Stimulated activated CD4-positive, alpha-beta T cell treated with anti-CD3 and anti-CD28 coated beads, Interleukin-1b, Interleukin-23, amount 100 ng/mL, for 48 hours (primary cell): ENCODE measurements at regions not wholly inside any gene's neighbourhood (a gene's known extent, or its start where the extent isn't known, plus 50 kb on each side); places are given as distances from the start of the nearest gene placed in this dataset.
"Not testable (repeated sequence)": the region's sequence is repeated elsewhere in the genome, so short reads cannot be mapped to it uniquely, and the experiment has no call there.

ENCODE experiments used
- DNase-seq: peaks from one replicate; pipeline ENCODE4 v3.0.0-alpha.2; 2020

GRCh38 chr12:89787763-89788162, 79.1 kb upstream of the ATP2B1 start:
- no peak for DNase-seq

- no peak for DNase-seq
Observed at GRCh38 chr12:89786177-89786810, 77.7 kb upstream of the ATP2B1 start.

DNA sequence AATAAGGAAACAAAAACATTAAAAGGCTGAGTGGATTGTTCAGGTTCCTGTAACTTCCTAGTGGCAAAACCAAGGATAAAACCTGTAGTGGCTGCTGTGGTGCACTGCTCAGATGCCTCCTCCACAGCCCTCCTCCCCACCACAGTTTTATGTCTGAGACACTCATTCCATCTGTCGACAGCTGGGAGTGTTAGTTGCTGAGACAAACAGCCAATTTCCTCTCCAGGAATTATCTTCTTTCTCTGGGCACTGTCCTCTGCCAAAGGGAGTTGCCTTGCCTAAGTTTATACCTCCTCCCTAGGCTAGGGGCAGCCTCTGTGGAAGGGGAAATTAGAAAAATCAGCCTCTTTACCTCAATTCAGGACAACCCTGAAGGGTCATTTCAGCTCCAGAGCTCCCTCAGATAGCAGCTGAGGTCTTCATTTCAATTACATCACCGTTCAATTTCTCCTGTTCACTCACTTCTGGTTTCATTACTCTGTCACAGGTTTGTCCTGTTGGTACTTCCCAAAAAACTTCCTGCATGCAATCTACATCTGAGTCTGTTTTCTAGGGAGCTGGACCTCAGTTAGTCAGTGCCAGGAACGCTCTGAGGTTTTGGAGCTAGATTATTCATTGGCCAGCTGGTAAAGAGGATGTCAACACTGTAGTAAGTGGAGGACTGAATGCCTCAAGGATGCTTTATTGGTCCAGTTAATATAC, 74.9 kb upstream of the ATP2B1 start:
- DNase-seq, result no peak

- DNase-seq, result no peak
Observed at GRCh38 chr12:89782807-89783206, 74.2 kb upstream of the ATP2B1 start.

GRCh38 chr12:89781946-89782550, 73.4 kb upstream of the ATP2B1 start:
- DNase-seq, result no peak

- no peak for DNase-seq
Observed at GRCh38 chr12:89781156-89781555, 72.5 kb upstream of the ATP2B1 start.

DNA sequence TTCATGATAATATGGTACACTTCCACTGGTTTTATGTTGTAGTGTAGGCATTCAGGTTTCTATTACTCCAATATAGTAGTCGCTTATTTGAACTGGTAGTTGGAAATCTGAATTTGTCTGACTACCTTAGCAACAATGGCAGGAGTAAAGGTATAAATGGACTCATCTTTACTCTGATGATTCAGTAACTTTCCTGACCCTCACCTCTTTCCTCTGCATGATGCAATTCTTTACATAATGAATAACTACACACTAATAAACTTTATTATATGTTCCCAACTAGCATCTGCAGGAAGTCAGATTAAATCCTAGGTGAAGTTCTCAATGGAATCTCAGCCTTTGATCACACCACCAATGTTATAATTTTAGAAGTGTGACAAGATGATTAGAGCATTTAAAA, 70.5 kb upstream of the ATP2B1 start:
- no peak for DNase-seq

DNA sequence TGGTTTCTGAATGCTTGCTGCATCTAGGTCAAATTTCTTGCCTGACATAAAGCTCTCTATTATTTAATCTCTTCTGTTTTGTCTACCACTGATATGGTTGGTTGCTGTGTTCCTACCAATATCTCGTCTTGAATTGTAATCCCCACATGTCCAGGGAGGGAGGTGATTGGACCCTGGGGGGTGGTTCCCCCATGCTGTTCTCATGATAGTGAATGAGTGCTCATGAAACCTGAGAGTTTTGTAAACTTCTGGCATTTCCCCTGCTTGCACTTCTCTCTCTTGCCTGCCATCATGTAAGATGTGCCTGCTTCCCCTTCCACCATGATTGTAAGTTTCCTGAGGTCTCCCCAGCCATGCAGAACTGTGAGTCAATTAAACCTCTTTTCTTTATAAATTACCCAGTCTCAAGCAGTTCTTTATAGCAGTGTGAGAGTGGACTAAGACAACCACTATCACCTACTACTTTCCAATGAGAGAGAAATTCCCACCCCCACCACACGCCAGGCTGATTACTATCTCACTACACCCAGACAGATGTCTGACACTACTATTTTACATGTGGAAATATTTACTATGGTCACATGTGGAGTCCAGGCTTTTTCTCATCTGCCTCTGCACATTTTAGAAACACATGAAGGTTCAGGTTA, 69.2 kb upstream of the ATP2B1 start:
- no peak for DNase-seq

- no peak for DNase-seq
Observed at GRCh38 chr12:89775986-89776365, 67.3 kb upstream of the ATP2B1 start.

DNA sequence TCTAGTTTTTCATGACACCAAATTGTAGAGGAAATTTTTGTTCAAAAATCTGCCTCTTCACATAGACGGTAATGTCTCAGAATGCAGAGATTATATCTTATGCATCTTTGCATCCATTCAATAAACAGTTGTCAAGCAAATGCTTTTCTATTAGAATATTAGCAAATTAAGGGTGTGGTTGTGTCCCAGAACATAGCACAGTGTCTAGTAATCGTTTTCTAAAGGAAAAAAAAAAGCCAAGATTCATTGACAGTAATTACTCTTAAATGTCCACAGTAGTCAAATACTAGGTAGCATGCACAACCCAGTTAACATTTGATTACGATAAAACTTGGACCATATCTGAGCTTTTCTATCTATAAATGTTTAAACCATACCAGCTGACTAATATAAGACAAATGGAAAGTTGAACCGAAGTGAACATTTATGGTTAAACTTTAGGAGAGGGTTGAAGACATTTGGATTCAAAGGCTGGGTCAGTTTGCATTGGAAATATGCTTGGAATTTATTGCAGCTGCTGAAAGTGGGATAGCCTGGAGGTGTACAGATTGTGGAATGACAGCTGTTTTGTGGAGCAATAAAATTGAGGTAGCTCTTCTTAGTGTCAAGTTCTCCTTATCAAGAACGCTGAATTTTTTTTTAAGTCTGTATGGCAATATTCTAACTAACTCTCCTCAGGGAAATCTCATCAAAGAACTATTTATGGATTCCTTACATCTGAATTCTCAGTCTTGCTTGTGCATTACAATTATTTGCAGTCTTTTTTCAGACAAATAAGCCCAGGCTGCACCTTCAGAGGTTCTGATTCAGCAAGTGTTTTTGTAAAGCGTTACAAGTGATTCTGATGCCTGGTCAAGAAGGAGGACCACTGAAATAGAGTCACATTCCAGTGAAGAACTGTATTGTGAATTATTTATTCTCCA, 66.7 kb upstream of the ATP2B1 start:
- DNase-seq, result no peak

GRCh38 chr12:89774645-89775044, 66.0 kb upstream of the ATP2B1 start:
- no peak for DNase-seq

- no peak for DNase-seq
Observed at GRCh38 chr12:89770391-89770790, 61.8 kb upstream of the ATP2B1 start.

- DNase-seq, result no peak
Observed at GRCh38 chr12:89769483-89769818, 60.8 kb upstream of the ATP2B1 start.

DNA sequence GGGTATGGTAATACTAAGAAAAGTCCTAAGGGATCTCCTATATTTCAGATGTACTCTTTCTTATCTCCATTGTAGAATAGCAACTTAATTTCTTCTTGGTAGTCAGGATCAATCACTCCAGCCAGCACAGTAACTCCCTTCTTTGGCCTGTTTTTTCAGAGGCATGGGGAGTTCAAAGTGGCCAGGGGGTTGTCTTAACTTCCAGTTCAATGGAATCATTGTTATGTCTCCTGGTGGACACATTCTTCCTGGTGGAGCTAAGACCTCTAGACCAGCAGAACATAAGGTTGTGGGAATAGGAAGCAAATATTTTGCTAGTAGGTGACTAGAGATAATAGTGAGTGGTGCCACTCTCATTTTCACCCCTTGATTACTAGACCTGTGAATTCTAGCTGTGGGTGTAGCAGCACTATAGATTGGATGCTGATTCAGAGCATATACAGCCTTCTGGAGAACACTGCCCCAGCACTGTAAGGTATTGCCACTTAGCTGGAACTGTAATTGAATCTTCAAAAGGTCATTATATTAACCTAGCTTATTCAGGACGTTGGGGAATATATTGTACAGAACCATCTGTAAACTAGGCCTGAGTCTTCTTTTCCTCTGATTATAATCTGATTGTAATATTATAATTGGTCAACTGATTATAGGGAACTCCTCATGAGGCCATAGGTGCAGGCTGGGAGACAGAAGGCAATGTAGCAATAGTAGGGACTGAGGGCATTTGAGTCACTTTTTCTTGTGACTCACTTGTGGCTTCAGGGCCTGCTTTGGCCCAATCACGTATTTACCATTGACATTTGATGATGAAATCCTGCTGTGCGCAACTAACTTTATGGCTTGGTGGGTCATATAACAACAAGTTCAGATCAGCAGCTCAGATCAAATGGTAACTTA, 60.2 kb upstream of the ATP2B1 start:
- peak; percentile 48 for DNase-seq

DNA sequence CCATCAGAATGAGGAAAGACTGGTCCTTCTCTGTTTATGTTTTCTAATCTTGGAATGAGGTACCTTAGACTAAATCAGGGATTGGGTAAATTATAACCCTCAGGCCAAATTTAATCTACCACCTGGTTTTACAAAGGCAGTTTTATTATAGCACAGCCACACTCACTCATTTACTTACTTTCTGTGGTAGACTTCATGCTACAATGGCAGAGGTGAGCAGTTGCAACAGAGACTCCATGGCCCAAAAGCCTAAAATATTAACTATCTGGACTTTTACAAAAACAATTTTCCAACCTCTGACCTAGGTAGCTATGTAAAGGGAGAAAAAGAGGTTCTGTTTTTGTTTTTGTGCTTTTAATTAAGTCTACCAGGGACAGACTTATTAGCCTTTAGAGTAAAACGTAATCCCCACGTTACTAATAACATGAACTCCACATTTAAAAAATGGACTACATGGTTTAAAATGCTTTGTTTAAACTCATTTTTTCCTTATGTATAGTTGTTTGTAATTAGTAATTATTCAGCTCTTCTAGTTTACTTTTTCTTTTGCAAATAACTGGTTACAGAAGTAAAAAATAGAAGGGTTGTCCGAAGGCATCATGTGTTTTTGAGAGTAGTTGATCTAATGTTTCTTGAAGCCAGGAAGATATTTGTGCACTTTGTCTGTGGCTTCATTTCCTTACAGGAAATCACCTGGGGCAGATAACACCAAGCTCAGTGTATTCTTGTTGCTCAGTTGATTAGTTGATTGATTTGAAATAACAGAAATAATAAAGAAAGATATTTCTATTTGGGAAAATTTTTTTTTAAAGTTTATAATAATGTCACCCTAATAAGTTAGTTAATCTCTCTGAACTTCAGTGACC, 57.6 kb upstream of the ATP2B1 start:
- DNase-seq, result no peak

GRCh38 chr12:89764164-89764563, 55.5 kb upstream of the ATP2B1 start:
- not testable (repeated sequence) for DNase-seq

DNA sequence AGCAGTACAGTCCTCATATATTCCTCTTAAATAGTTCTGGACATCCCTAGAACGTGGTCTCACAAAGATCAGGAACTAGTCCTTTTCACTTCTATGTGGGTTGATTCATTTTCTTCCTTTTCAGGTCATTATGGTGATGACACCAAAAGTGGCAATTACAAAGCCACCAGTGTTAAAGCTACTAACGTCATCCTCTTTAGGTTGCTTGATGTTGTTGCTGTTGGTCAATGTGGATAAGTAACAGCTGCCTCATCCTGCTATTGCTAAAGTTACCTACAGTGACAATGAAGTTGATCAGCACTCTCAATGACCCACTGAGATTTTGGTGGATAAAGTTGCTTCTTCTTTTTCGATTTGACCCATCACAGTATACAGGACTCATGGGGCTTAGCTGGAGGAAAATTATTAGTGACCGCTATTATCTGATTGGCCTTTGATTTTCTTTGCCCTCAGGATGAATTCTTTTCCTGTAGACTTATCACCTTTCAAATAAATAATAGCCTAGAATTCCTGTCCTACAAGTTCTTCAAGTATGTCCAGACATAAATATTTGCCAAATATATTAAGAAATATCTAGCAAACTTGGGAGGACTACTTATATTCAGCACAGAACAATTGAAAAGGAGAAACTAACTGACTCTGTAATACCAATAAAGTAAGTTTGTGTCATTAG, 54.0 kb upstream of the ATP2B1 start:
- no peak for DNase-seq

GRCh38 chr12:89760783-89761182, 52.1 kb upstream of the ATP2B1 start:
- DNase-seq, result no peak
